SK-N-SH (cell line): ENCODE measurements at regions not wholly inside any gene's neighbourhood (a gene's known extent, or its start where the extent isn't known, plus 50 kb on each side); places are given as distances from the start of the nearest gene placed in this dataset.

Experiments used
- CHD2 ChIP-seq: fragments of 150-350 bp; IDR thresholded peaks from 2 replicates; pipeline ENCODE4 v1.6.1; 2018; ENCODE audit warnings: low read length; ENCODE audit not compliant: partially characterized antibody
- EP300 ChIP-seq, 2 experiments: IDR thresholded peaks; 2 replicates each; pipeline versions ENCODE4 v1.4.0 to v1.6.1; 2012; ENCODE audit warnings: borderline replicate concordance in 1 of 2, low read depth in 1 of 2, low read length in 1 of 2
- GABPA ChIP-seq: IDR thresholded peaks from 2 replicates; pipeline ENCODE4 v1.4.0; 2012; ENCODE audit warnings: low read depth, mild to moderate bottlenecking
- NFIC ChIP-seq: IDR thresholded peaks from 2 replicates; pipeline ENCODE4 v1.4.0; 2012; ENCODE audit warnings: borderline replicate concordance
- POLR2AphosphoS5 ChIP-seq: IDR thresholded peaks from 2 replicates; pipeline ENCODE4 v1.6.1; 2012; ENCODE audit warnings: low read depth, low read length
- RXRA ChIP-seq: IDR thresholded peaks from 2 replicates; pipeline ENCODE4 v1.4.0; 2012; ENCODE audit warnings: low read depth, mild to moderate bottlenecking, borderline replicate concordance
- TAF1 ChIP-seq: IDR thresholded peaks from 2 replicates; pipeline ENCODE4 v1.6.1; 2012; ENCODE audit warnings: low read depth, mild to moderate bottlenecking, low read length, moderate library complexity, borderline replicate concordance
- TEAD4 ChIP-seq: IDR thresholded peaks from 2 replicates; pipeline ENCODE4 v1.4.0; 2012; ENCODE audit warnings: mild to moderate bottlenecking, borderline replicate concordance; ENCODE audit not compliant: insufficient read depth
- TF ChIP-seq, protein P1 (sequence below): fragments of 200-600 bp; sonication (generic); IDR thresholded peaks from 2 replicates; pipeline ENCODE4 v1.6.1; 2017; ENCODE audit warnings: antibody characterized with exemption, mild to moderate bottlenecking, moderate library complexity
- TF ChIP-seq, protein P2 (sequence below): IDR thresholded peaks from 2 replicates; pipeline ENCODE4; 2012

DNA sequence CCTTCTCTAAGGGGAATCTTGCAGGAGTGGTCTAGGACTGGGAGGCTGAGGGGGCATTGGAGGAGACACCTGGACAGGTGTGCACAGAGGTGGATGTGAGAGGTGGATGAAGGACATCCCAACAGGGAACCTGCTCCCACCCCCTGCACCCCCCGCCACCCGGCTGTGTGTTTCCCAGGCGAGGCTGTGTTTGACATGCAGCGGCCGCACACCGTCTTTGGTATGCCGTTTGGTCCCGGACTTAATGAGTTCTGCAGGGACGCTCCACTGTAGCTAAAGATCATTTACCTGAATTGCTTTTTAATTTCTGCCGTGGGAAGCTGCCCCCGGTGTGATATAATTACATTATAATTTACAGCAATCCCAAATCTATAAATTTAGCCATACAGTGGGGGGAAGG, 87.3 kb downstream of the GLI2 start:
- TF ChIP-seq CHD2, result no peak
- no peak for TF ChIP-seq POLR2AphosphoS5
- TF ChIP-seq NFIC, result no peak
- TF ChIP-seq RXRA, result no peak
- TF ChIP-seq, protein P1, sequence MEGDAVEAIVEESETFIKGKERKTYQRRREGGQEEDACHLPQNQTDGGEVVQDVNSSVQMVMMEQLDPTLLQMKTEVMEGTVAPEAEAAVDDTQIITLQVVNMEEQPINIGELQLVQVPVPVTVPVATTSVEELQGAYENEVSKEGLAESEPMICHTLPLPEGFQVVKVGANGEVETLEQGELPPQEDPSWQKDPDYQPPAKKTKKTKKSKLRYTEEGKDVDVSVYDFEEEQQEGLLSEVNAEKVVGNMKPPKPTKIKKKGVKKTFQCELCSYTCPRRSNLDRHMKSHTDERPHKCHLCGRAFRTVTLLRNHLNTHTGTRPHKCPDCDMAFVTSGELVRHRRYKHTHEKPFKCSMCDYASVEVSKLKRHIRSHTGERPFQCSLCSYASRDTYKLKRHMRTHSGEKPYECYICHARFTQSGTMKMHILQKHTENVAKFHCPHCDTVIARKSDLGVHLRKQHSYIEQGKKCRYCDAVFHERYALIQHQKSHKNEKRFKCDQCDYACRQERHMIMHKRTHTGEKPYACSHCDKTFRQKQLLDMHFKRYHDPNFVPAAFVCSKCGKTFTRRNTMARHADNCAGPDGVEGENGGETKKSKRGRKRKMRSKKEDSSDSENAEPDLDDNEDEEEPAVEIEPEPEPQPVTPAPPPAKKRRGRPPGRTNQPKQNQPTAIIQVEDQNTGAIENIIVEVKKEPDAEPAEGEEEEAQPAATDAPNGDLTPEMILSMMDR, result no peak
- no peak for TF ChIP-seq TEAD4
- TF ChIP-seq, protein P2, sequence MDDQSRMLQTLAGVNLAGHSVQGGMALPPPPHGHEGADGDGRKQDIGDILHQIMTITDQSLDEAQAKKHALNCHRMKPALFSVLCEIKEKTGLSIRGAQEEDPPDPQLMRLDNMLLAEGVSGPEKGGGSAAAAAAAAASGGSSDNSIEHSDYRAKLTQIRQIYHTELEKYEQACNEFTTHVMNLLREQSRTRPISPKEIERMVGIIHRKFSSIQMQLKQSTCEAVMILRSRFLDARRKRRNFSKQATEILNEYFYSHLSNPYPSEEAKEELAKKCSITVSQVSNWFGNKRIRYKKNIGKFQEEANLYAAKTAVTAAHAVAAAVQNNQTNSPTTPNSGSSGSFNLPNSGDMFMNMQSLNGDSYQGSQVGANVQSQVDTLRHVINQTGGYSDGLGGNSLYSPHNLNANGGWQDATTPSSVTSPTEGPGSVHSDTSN, result no peak
- TF ChIP-seq EP300 (IDR thresholded peaks at IDR 0.05; ENCODE audit: borderline replicate concordance in 1 of 2, low read depth in 1 of 2, low read length in 1 of 2), result no peak
- TF ChIP-seq GABPA, result no peak
- no peak for TF ChIP-seq TAF1
